ENCODE measurements at regions not wholly inside any gene's neighbourhood (a gene's known extent, or its start where the extent isn't known, plus 50 kb on each side); places are given as distances from the start of the nearest gene placed in this dataset.

- no peak for TF ChIP-seq CTCF (IDR thresholded peaks at IDR 0.05)
- no peak for TF ChIP-seq POLR2A (IDR thresholded peaks at IDR 0.05)
- TF ChIP-seq POLR2AphosphoS5 (IDR thresholded peaks at IDR 0.05) = no peak
Observed at GRCh38 chr6:6390849-6391602, 70.6 kb upstream of the F13A1 start.

GRCh38 chr6:6392214-6393068 is 72.0 kb upstream of the F13A1 start:
- Histone ChIP-seq H3K9me3 (no peaks in the 10 kb centered on the region), H3K36me3 (no peaks in the 10 kb centered on the region), H3K27ac (no peak overlapping the region), H3K27me3 (no peaks in the 10 kb centered on the region), H3K4me1 (no peaks in the 10 kb centered on the region), H3K4me3 (no peak overlapping the region)
- no peak for TF ChIP-seq CTCF (IDR thresholded peaks at IDR 0.05)
- TF ChIP-seq POLR2AphosphoS5 (IDR thresholded peaks at IDR 0.05) = no peak
- no peak for TF ChIP-seq POLR2A (IDR thresholded peaks at IDR 0.05)
- DNase-seq (ENCODE audit: low spot score in 2 of 2) = no peak
- intact Hi-C loops (cut with DNase I; ENCODE audit: low total_unique reads) = no loop called here

More at GRCh38 chr6:6390849-6391602, 70.6 kb upstream of the F13A1 start:
- intact Hi-C loops (cut with DNase I; ENCODE audit: low total_unique reads) = no loop called here
- Histone ChIP-seq H3K27ac (no peak overlapping the region), H3K4me1 (no peaks in the 10 kb centered on the region), H3K4me3 (no peak overlapping the region), H3K36me3 (no peaks in the 10 kb centered on the region), H3K9me3 (no peaks in the 10 kb centered on the region), H3K27me3 (no peaks in the 10 kb centered on the region)
- DNase-seq (ENCODE audit: low spot score in 2 of 2) = no peak

GRCh38 chr6:6393069-6393529 is 72.6 kb upstream of the F13A1 start:
- no peaks in the 10 kb centered on the region for H3K27me3 ChIP-seq
- H3K9me3 ChIP-seq = no peaks in the 10 kb centered on the region
- no peak overlapping the region for H3K4me3 ChIP-seq
- TF ChIP-seq CTCF (IDR thresholded peaks at IDR 0.05) = no peak
- no peak for TF ChIP-seq POLR2AphosphoS5 (IDR thresholded peaks at IDR 0.05)
- no peak for TF ChIP-seq POLR2A (IDR thresholded peaks at IDR 0.05)
- intact Hi-C loops (cut with DNase I; ENCODE audit: low total_unique reads) = no loop called here
- no peak overlapping the region for H3K27ac ChIP-seq
- H3K4me1 ChIP-seq = no peaks in the 10 kb centered on the region
- no peaks in the 10 kb centered on the region for H3K36me3 ChIP-seq
- no peak for DNase-seq (ENCODE audit: low spot score in 2 of 2)

- Histone ChIP-seq H3K4me3 (no peak overlapping the region), H3K27ac (no peak overlapping the region), H3K36me3 (no peaks in the 10 kb centered on the region), H3K9me3 (no peaks in the 10 kb centered on the region), H3K4me1 (no peaks in the 10 kb centered on the region), H3K27me3 (no peaks in the 10 kb centered on the region)
- TF ChIP-seq CTCF (IDR thresholded peaks at IDR 0.05) (no peak), POLR2AphosphoS5 (IDR thresholded peaks at IDR 0.05) (no peak), POLR2A (IDR thresholded peaks at IDR 0.05) (no peak)
- DNase-seq (ENCODE audit: low spot score in 2 of 2) = no peak
- intact Hi-C loops (cut with DNase I; ENCODE audit: low total_unique reads) = no loop called here
Observed at GRCh38 chr6:6395581-6396197, 75.2 kb upstream of the F13A1 start.
